K562 (cell line): ENCODE measurements at regions not wholly inside any gene's neighbourhood (a gene's known extent, or its start where the extent isn't known, plus 50 kb on each side); places are given as distances from the start of the nearest gene placed in this dataset.

Experiments
- ATAC-seq: fragments of 200-7000 bp; cut with Tn5 transposase; 3 replicates; pipeline ENCODE4 v1.9.1; 2020; ENCODE audit warnings: moderate library complexity
- BruUV-seq: library from RNA; stranded (reverse); fragments of 400-500 nt; replicated peaks from 2 replicates; lab custom pipeline; 2021; lab: Mats Ljungman, UMichigan
- CTCF ChIA-PET: fragments of 300-600 bp; formaldehyde crosslinking; extraction: SDS; loops from one replicate; lab custom pipeline; 2021; ENCODE audit warnings: low intra/inter-chr PET ratio; lab: Yijun Ruan, JAX
- POLR2A ChIA-PET: fragments of 300-600, 350-650 bp; sonication (Branson Sonifier 250); formaldehyde crosslinking; extraction: SDS; loops from one replicate; lab custom pipeline; 2021; ENCODE audit warnings: antibody characterized with exemption, inconsistent platforms; lab: Yijun Ruan, JAX
- DNase-seq, 4 experiments: peaks; one replicate each; pipeline versions ENCODE4 v3.0.0 to v3.0.0-alpha.2; 2011 to 2018; ENCODE audit warnings: low spot score in 3 of 4, mixed read lengths in 3 of 4; ENCODE audit errors: extremely low read depth in 1 of 4
- FAIRE-seq: peaks from 2 replicates; lab custom pipeline; 2011; peaks lifted over from hg19 to GRCh38; lab: Jason Lieb, UNC
- H2AFZ ChIP-seq: 2 replicates; pipeline ENCODE4 v1.6.0; 2011; ENCODE audit warnings: low read depth, low read length, control low read depth, inconsistent platforms
- H3K27ac ChIP-seq: fragments of 200-600 bp; 3 replicates; pipeline ENCODE4 v1.8.0; 2011; ENCODE audit warnings: low read depth, mild to moderate bottlenecking, control low read depth, inconsistent platforms, low read length, moderate library complexity, mixed read lengths; ENCODE audit errors: extremely low read depth
- H3K27me3 ChIP-seq, 2 experiments: fragments of 300-600 bp in 1 of 2; 2 replicates in 1 of 2; 3 replicates in 1 of 2; pipeline versions ENCODE4 v1.6.0 to v1.8.0; 2011; ENCODE audit warnings: inconsistent platforms in 2 of 2, low read length in 2 of 2, mild to moderate bottlenecking in 1 of 2, mixed read lengths in 1 of 2, moderate library complexity in 1 of 2; ENCODE audit not compliant: control insufficient read depth in 2 of 2, insufficient read depth in 2 of 2
- H3K36me3 ChIP-seq: fragments of 300-600 bp; 3 replicates; pipeline ENCODE4 v1.8.0; 2011; ENCODE audit warnings: mild to moderate bottlenecking, low read length, inconsistent platforms; ENCODE audit not compliant: control insufficient read depth, insufficient read depth
- H3K4me1 ChIP-seq, 2 experiments: fragments of 200-600 bp in 1 of 2; replicated peaks in 1 of 2; 2 replicates in 1 of 2; 3 replicates in 1 of 2; pipeline versions ENCODE4 v1.5.1 to v1.8.0; 2011; ENCODE audit warnings: inconsistent platforms in 2 of 2, low read length in 2 of 2, mild to moderate bottlenecking in 1 of 2, mixed read lengths in 1 of 2, moderate library complexity in 1 of 2; ENCODE audit not compliant: control insufficient read depth in 2 of 2, insufficient read depth in 2 of 2
- H3K4me2 ChIP-seq: 2 replicates; pipeline ENCODE4 v1.6.1; 2011; ENCODE audit warnings: low read length, control low read depth, inconsistent platforms, mixed read lengths; ENCODE audit not compliant: insufficient read depth
- H3K4me3 ChIP-seq: fragments of 200-600 bp; sonication (generic), shearing (Covaris generic); 2 replicates; pipeline ENCODE4 v1.5.1; 2016; ENCODE audit warnings: control low read depth, inconsistent platforms
- H3K79me2 ChIP-seq: fragments of 200-600 bp; 3 replicates; pipeline ENCODE4 v1.8.0; 2011; ENCODE audit warnings: low read length, inconsistent platforms; ENCODE audit not compliant: control insufficient read depth, insufficient read depth
- H3K9ac ChIP-seq, 2 experiments: 2 replicates each; pipeline versions ENCODE4 v1.6.0 to v1.6.1; 2011; ENCODE audit warnings: low read depth in 2 of 2, low read length in 2 of 2, control low read depth in 1 of 2, inconsistent platforms in 1 of 2, mild to moderate bottlenecking in 1 of 2, mixed read lengths in 1 of 2; ENCODE audit not compliant: insufficient read depth in 1 of 2
- H3K9me1 ChIP-seq: one replicate; pipeline ENCODE4 v1.6.0; 2011; ENCODE audit warnings: inconsistent platforms, mild to moderate bottlenecking, low read length, moderate library complexity; ENCODE audit not compliant: control insufficient read depth, insufficient read depth
- H3K9me3 ChIP-seq: replicated peaks from 2 replicates; pipeline ENCODE4 v1.5.1; 2011; ENCODE audit warnings: low read depth, low read length, inconsistent platforms; ENCODE audit not compliant: control insufficient read depth, insufficient read depth
- H4K20me1 ChIP-seq: replicated peaks from 2 replicates; pipeline ENCODE4 v1.6.1; 2011; ENCODE audit warnings: low read length, inconsistent platforms, mixed read lengths; ENCODE audit not compliant: control insufficient read depth, insufficient read depth
- HNRNPL ChIP-seq: fragments of 200-400 bp; formaldehyde crosslinking; IDR thresholded peaks from 2 replicates; pipeline ENCODE4 v1.6.1; 2017; ENCODE audit warnings: low read depth, mild to moderate bottlenecking, low read length
- NCOA1 ChIP-seq: fragments of 450-650 bp; IDR thresholded peaks from 2 replicates; pipeline ENCODE4 v1.6.1; 2016; ENCODE audit warnings: low read depth
- POU5F1 ChIP-seq: fragments of 150-350 bp; IDR thresholded peaks from 2 replicates; pipeline ENCODE4 v1.6.1; 2014; ENCODE audit warnings: borderline replicate concordance, low read length, low read depth, mild to moderate bottlenecking; ENCODE audit not compliant: partially characterized antibody
- TCF3 ChIP-seq: sonication (generic); formaldehyde crosslinking; IDR thresholded peaks from 2 replicates; pipeline ENCODE4 v1.4.0; 2020; ENCODE audit warnings: mild to moderate bottlenecking, missing genetic modification reagents
- WGBS: fragments of 100-300 bp; shearing (Covaris generic); methylation state at CpG from one replicate; pipeline ENCODE4 v1.1.6; 2016; ENCODE audit warnings: low coverage, mixed read lengths; ENCODE audit not compliant: insufficient coverage; ENCODE audit errors: missing lambda C conversion rate; 5-methylcytosine and 5-hydroxymethylcytosine counted together
- in situ Hi-C: fragments of 300-500 bp; cut with MboI; formaldehyde crosslinking; loops from 4 replicates; pipeline ENCODE4 v1.15.0; 2018; ENCODE audit warnings: inconsistent platforms, mixed read lengths
- intact Hi-C: fragments of 100-400 bp; cut with micrococcal nuclease; formaldehyde crosslinking; loops from 2 replicates; pipeline ENCODE4 v1.14.2; 2022
- TF ChIP-seq, protein P1 (sequence below): fragments of 250-450 bp; sonication (Bioruptor Pico); IDR thresholded peaks from 2 replicates; pipeline ENCODE4 v1.4.0; 2020; ENCODE audit warnings: mild to moderate bottlenecking, moderate library complexity, borderline replicate concordance
- TF ChIP-seq, protein P2 (sequence below): IDR thresholded peaks from 2 replicates; pipeline ENCODE4 v1.6.1; 2016; ENCODE audit warnings: missing genetic modification characterization, missing compliant biosample characterization
- TF ChIP-seq, protein P3 (sequence below), 2 experiments: fragments of 450-650 bp in 1 of 2; sonication (generic) in 1 of 2; formaldehyde crosslinking in 1 of 2; IDR thresholded peaks; 2 replicates each; pipeline versions ENCODE4 v1.7.1 to v1.9.0; 2016 to 2022; ENCODE audit warnings: inconsistent platforms in 1 of 2, mild to moderate bottlenecking in 1 of 2, missing genetic modification reagents in 1 of 2

DNA sequence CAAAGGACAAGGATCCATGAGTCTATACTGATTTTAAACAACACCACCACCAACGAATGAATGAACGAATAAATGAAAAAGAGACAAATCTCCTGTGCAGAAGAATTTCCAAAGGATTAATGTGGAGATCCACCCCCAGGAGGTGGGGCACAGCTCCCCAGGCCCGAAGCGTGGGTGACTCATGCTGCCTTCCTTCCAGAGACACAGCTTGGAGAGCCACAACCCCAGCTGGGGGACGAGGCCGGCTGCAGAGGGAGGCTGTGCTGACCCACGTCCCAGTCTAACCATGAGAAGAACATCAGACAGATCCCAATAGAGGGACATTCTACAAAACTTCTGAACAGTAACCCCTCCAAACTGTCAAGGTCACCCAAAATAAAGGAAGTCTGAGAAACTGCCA is 557.3 kb upstream of the SALL3 start (continued):
- TF ChIP-seq, protein P1, sequence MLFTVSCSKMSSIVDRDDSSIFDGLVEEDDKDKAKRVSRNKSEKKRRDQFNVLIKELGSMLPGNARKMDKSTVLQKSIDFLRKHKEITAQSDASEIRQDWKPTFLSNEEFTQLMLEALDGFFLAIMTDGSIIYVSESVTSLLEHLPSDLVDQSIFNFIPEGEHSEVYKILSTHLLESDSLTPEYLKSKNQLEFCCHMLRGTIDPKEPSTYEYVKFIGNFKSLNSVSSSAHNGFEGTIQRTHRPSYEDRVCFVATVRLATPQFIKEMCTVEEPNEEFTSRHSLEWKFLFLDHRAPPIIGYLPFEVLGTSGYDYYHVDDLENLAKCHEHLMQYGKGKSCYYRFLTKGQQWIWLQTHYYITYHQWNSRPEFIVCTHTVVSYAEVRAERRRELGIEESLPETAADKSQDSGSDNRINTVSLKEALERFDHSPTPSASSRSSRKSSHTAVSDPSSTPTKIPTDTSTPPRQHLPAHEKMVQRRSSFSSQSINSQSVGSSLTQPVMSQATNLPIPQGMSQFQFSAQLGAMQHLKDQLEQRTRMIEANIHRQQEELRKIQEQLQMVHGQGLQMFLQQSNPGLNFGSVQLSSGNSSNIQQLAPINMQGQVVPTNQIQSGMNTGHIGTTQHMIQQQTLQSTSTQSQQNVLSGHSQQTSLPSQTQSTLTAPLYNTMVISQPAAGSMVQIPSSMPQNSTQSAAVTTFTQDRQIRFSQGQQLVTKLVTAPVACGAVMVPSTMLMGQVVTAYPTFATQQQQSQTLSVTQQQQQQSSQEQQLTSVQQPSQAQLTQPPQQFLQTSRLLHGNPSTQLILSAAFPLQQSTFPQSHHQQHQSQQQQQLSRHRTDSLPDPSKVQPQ (CRISPR knock-in tag), result no peak
- no peak for TF ChIP-seq HNRNPL

DNA sequence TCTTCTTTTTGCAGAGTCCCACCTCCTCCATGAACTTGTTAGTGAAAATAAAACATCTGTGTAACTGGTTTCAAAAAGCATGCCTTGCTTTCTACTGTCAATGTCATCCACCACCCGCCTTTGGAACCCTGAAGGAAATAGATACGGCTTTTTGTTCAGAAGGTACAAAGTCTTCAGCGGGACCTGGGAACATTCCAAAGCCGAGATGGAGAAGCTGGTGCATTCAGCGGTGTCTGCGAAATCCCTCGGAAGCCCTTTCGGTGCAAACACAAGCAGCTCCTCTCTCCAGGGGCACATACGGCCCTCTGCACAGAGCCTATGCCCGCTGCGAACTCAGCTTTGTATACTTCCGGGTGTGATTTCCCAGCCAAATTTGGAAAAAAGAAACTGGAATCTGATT is 555.8 kb upstream of the SALL3 start:
- intact Hi-C loops (no loop called here), in situ Hi-C loops (no loop called here)
- POLR2A ChIA-PET, result no interaction called here
- H3K79me2 ChIP-seq, result no peaks in the 10 kb centered on the region
- H4K20me1 ChIP-seq, result no peaks in the 10 kb centered on the region
- H3K4me3 ChIP-seq, result no peak overlapping the region
- H3K4me1 ChIP-seq, result no peaks in the 10 kb centered on the region
- DNase-seq, result no peak
- H3K36me3 ChIP-seq, result no peaks in the 10 kb centered on the region
- H3K9me1 ChIP-seq, result no peaks in the 10 kb centered on the region
- CTCF ChIA-PET, result no interaction called here
- no peak for ATAC-seq
- H2AFZ ChIP-seq, result no peak overlapping the region
- H3K27me3 ChIP-seq, result peaks cover 0 to 6% of the 10 kb centered on the region in 2 experiments; a peak in 1 of 5 replicates
- H3K27ac ChIP-seq, result no peak overlapping the region
- no peak for FAIRE-seq
- TF ChIP-seq POU5F1, result no peak
- TF ChIP-seq TCF3 (CRISPR knock-in tag), result no peak
- TF ChIP-seq, protein P2, sequence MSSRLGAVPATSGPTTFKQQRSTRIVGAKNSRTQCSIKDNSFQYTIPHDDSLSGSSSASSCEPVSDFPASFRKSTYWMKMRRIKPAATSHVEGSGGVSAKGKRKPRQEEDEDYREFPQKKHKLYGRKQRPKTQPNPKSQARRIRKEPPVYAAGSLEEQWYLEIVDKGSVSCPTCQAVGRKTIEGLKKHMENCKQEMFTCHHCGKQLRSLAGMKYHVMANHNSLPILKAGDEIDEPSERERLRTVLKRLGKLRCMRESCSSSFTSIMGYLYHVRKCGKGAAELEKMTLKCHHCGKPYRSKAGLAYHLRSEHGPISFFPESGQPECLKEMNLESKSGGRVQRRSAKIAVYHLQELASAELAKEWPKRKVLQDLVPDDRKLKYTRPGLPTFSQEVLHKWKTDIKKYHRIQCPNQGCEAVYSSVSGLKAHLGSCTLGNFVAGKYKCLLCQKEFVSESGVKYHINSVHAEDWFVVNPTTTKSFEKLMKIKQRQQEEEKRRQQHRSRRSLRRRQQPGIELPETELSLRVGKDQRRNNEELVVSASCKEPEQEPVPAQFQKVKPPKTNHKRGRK (tag), result no peak
- no peak for TF ChIP-seq NCOA1
- TF ChIP-seq, protein P3, sequence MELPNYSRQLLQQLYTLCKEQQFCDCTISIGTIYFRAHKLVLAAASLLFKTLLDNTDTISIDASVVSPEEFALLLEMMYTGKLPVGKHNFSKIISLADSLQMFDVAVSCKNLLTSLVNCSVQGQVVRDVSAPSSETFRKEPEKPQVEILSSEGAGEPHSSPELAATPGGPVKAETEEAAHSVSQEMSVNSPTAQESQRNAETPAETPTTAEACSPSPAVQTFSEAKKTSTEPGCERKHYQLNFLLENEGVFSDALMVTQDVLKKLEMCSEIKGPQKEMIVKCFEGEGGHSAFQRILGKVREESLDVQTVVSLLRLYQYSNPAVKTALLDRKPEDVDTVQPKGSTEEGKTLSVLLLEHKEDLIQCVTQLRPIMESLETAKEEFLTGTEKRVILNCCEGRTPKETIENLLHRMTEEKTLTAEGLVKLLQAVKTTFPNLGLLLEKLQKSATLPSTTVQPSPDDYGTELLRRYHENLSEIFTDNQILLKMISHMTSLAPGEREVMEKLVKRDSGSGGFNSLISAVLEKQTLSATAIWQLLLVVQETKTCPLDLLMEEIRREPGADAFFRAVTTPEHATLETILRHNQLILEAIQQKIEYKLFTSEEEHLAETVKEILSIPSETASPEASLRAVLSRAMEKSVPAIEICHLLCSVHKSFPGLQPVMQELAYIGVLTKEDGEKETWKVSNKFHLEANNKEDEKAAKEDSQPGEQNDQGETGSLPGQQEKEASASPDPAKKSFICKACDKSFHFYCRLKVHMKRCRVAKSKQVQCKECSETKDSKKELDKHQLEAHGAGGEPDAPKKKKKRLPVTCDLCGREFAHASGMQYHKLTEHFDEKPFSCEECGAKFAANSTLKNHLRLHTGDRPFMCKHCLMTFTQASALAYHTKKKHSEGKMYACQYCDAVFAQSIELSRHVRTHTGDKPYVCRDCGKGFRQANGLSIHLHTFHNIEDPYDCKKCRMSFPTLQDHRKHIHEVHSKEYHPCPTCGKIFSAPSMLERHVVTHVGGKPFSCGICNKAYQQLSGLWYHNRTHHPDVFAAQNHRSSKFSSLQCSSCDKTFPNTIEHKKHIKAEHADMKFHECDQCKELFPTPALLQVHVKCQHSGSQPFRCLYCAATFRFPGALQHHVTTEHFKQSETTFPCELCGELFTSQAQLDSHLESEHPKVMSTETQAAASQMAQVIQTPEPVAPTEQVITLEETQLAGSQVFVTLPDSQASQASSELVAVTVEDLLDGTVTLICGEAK (IDR thresholded peaks at IDR 0.05), result no peak
- TF ChIP-seq, protein P3 (CRISPR knock-in tag; IDR thresholded peaks at IDR 0.05), result no peak
- BruUV-seq, result no TSS peak
- H3K9ac ChIP-seq, result no peak overlapping the region
- no peak overlapping the region for H3K4me2 ChIP-seq
- H3K9me3 ChIP-seq, result no peaks in the 10 kb centered on the region
- WGBS, result 0% methylated on average over 12 of the region's 12 CpGs
